HCT116 (cell line): ENCODE measurements at regions not wholly inside any gene's neighbourhood (a gene's known extent, or its start where the extent isn't known, plus 50 kb on each side); places are given as distances from the start of the nearest gene placed in this dataset.

Experiments used
- POLR2A ChIP-seq: IDR thresholded peaks from 2 replicates; pipeline ENCODE4 v1.7.0; 2011; ENCODE audit warnings: borderline replicate concordance; ENCODE audit not compliant: insufficient read depth, insufficient read length; ENCODE audit errors: extremely low read depth
- POLR2AphosphoS5 ChIP-seq: IDR thresholded peaks from 2 replicates; pipeline ENCODE4 v1.6.1; 2011; ENCODE audit warnings: mild to moderate bottlenecking, low read depth, low read length, moderate library complexity

- TF ChIP-seq POLR2A: no peak
- TF ChIP-seq POLR2AphosphoS5: no peak
Measured at GRCh38 chr18:13993730-13994129, 78.4 kb upstream of the MC2R start.
